K562 (cell line): ENCODE measurements at regions not wholly inside any gene's neighbourhood (a gene's known extent, or its start where the extent isn't known, plus 50 kb on each side); places are given as distances from the start of the nearest gene placed in this dataset.

Experiments
- ATAC-seq: fragments of 200-7000 bp; cut with Tn5 transposase; 3 replicates; pipeline ENCODE4 v1.9.1; 2020; ENCODE audit warnings: moderate library complexity
- BruUV-seq: library from RNA; stranded (reverse); fragments of 400-500 nt; replicated peaks from 2 replicates; lab custom pipeline; 2021; lab: Mats Ljungman, UMichigan
- CTCF ChIA-PET: fragments of 300-600 bp; formaldehyde crosslinking; extraction: SDS; loops from one replicate; lab custom pipeline; 2021; ENCODE audit warnings: low intra/inter-chr PET ratio; lab: Yijun Ruan, JAX
- POLR2A ChIA-PET: fragments of 300-600, 350-650 bp; sonication (Branson Sonifier 250); formaldehyde crosslinking; extraction: SDS; loops from one replicate; lab custom pipeline; 2021; ENCODE audit warnings: antibody characterized with exemption, inconsistent platforms; lab: Yijun Ruan, JAX
- DNase-seq, 4 experiments: peaks; one replicate each; pipeline versions ENCODE4 v3.0.0 to v3.0.0-alpha.2; 2011 to 2018; ENCODE audit warnings: low spot score in 3 of 4, mixed read lengths in 3 of 4; ENCODE audit errors: extremely low read depth in 1 of 4
- FAIRE-seq: peaks from 2 replicates; lab custom pipeline; 2011; peaks lifted over from hg19 to GRCh38; lab: Jason Lieb, UNC
- H2AFZ ChIP-seq: 2 replicates; pipeline ENCODE4 v1.6.0; 2011; ENCODE audit warnings: low read depth, low read length, control low read depth, inconsistent platforms
- H3K27ac ChIP-seq: fragments of 200-600 bp; 3 replicates; pipeline ENCODE4 v1.8.0; 2011; ENCODE audit warnings: low read depth, mild to moderate bottlenecking, control low read depth, inconsistent platforms, low read length, moderate library complexity, mixed read lengths; ENCODE audit errors: extremely low read depth
- H3K27me3 ChIP-seq, 2 experiments: fragments of 300-600 bp in 1 of 2; 2 replicates in 1 of 2; 3 replicates in 1 of 2; pipeline versions ENCODE4 v1.6.0 to v1.8.0; 2011; ENCODE audit warnings: inconsistent platforms in 2 of 2, low read length in 2 of 2, mild to moderate bottlenecking in 1 of 2, mixed read lengths in 1 of 2, moderate library complexity in 1 of 2; ENCODE audit not compliant: control insufficient read depth in 2 of 2, insufficient read depth in 2 of 2
- H3K36me3 ChIP-seq: fragments of 300-600 bp; 3 replicates; pipeline ENCODE4 v1.8.0; 2011; ENCODE audit warnings: mild to moderate bottlenecking, low read length, inconsistent platforms; ENCODE audit not compliant: control insufficient read depth, insufficient read depth
- H3K4me1 ChIP-seq, 2 experiments: fragments of 200-600 bp in 1 of 2; replicated peaks in 1 of 2; 2 replicates in 1 of 2; 3 replicates in 1 of 2; pipeline versions ENCODE4 v1.5.1 to v1.8.0; 2011; ENCODE audit warnings: inconsistent platforms in 2 of 2, low read length in 2 of 2, mild to moderate bottlenecking in 1 of 2, mixed read lengths in 1 of 2, moderate library complexity in 1 of 2; ENCODE audit not compliant: control insufficient read depth in 2 of 2, insufficient read depth in 2 of 2
- H3K4me2 ChIP-seq: 2 replicates; pipeline ENCODE4 v1.6.1; 2011; ENCODE audit warnings: low read length, control low read depth, inconsistent platforms, mixed read lengths; ENCODE audit not compliant: insufficient read depth
- H3K4me3 ChIP-seq: fragments of 200-600 bp; sonication (generic), shearing (Covaris generic); 2 replicates; pipeline ENCODE4 v1.5.1; 2016; ENCODE audit warnings: control low read depth, inconsistent platforms
- H3K79me2 ChIP-seq: fragments of 200-600 bp; 3 replicates; pipeline ENCODE4 v1.8.0; 2011; ENCODE audit warnings: low read length, inconsistent platforms; ENCODE audit not compliant: control insufficient read depth, insufficient read depth
- H3K9ac ChIP-seq, 2 experiments: 2 replicates each; pipeline versions ENCODE4 v1.6.0 to v1.6.1; 2011; ENCODE audit warnings: low read depth in 2 of 2, low read length in 2 of 2, control low read depth in 1 of 2, inconsistent platforms in 1 of 2, mild to moderate bottlenecking in 1 of 2, mixed read lengths in 1 of 2; ENCODE audit not compliant: insufficient read depth in 1 of 2
- H3K9me1 ChIP-seq: one replicate; pipeline ENCODE4 v1.6.0; 2011; ENCODE audit warnings: inconsistent platforms, mild to moderate bottlenecking, low read length, moderate library complexity; ENCODE audit not compliant: control insufficient read depth, insufficient read depth
- H3K9me3 ChIP-seq: replicated peaks from 2 replicates; pipeline ENCODE4 v1.5.1; 2011; ENCODE audit warnings: low read depth, low read length, inconsistent platforms; ENCODE audit not compliant: control insufficient read depth, insufficient read depth
- H4K20me1 ChIP-seq: replicated peaks from 2 replicates; pipeline ENCODE4 v1.6.1; 2011; ENCODE audit warnings: low read length, inconsistent platforms, mixed read lengths; ENCODE audit not compliant: control insufficient read depth, insufficient read depth
- CREB1 ChIP-seq, 2 experiments: sonication (generic) in 1 of 2; formaldehyde crosslinking in 1 of 2; IDR thresholded peaks; 2 replicates each; pipeline versions ENCODE4 v1.6.1 to v1.8.0; 2012 to 2022; ENCODE audit warnings: inconsistent platforms in 1 of 2, mild to moderate bottlenecking in 1 of 2, missing genetic modification reagents in 1 of 2, moderate library complexity in 1 of 2
- FOXO4 ChIP-seq: fragments of 450-650 bp; formaldehyde crosslinking; IDR thresholded peaks from 2 replicates; pipeline ENCODE4 v1.4.0; 2020; ENCODE audit warnings: mild to moderate bottlenecking, moderate library complexity
- HDAC2 ChIP-seq: fragments of 450-650 bp; IDR thresholded peaks from 2 replicates; pipeline ENCODE4 v1.6.1; 2016; ENCODE audit warnings: mild to moderate bottlenecking
- KDM5B ChIP-seq: fragments of 200-600 bp; sonication (generic); IDR thresholded peaks from 2 replicates; pipeline ENCODE4 v1.6.1; 2012; ENCODE audit warnings: low read depth, mild to moderate bottlenecking, moderate library complexity, low read length, control low read depth, inconsistent platforms; ENCODE audit not compliant: insufficient replicate concordance
- MCM3 ChIP-seq: fragments of 450-650 bp; IDR thresholded peaks from 2 replicates; pipeline ENCODE4 v1.6.1; 2016
- SP2 ChIP-seq: IDR thresholded peaks from 2 replicates; pipeline ENCODE4 v1.6.1; 2011; ENCODE audit warnings: mild to moderate bottlenecking, low read depth, low read length, moderate library complexity; ENCODE audit not compliant: poor library complexity, severe bottlenecking; ENCODE audit errors: extremely low read depth
- SRSF9 ChIP-seq: fragments of 200-400 bp; formaldehyde crosslinking; IDR thresholded peaks from 2 replicates; pipeline ENCODE4 v1.6.1; 2017; ENCODE audit warnings: low read depth, low read length, borderline replicate concordance
- ZNF133 ChIP-seq: fragments of 250-450 bp; sonication (Bioruptor Pico); IDR thresholded peaks from 2 replicates; pipeline ENCODE4 v1.4.0; 2020; ENCODE audit warnings: mild to moderate bottlenecking
- whole genome bisulfite sequencing: fragments of 100-300 bp; shearing (Covaris generic); methylation state at CpG from one replicate; pipeline ENCODE4 v1.1.6; 2016; ENCODE audit warnings: low coverage, mixed read lengths; ENCODE audit not compliant: insufficient coverage; ENCODE audit errors: missing lambda C conversion rate; 5-methylcytosine and 5-hydroxymethylcytosine counted together
- in situ Hi-C: fragments of 300-500 bp; cut with MboI; formaldehyde crosslinking; loops from 4 replicates; pipeline ENCODE4 v1.15.0; 2018; ENCODE audit warnings: inconsistent platforms, mixed read lengths
- intact Hi-C: fragments of 100-400 bp; cut with micrococcal nuclease; formaldehyde crosslinking; loops from 2 replicates; pipeline ENCODE4 v1.14.2; 2022

GRCh38 chr5:64077589-64077988, 88.1 kb upstream of the RNF180 start:
- BruUV-seq = no TSS peak
- H3K27me3 ChIP-seq = no peaks in the 10 kb centered on the region

More at GRCh38 chr5:64077589-64077988, 88.1 kb upstream of the RNF180 start:
- Histone ChIP-seq H3K79me2 (no peaks in the 10 kb centered on the region), H3K36me3 (no peaks in the 10 kb centered on the region), H3K4me1 (no peaks in the 10 kb centered on the region), H4K20me1 (no peaks in the 10 kb centered on the region), H3K9me3 (no peaks in the 10 kb centered on the region), H3K27ac (no peak overlapping the region), H3K4me2 (no peak overlapping the region), H3K9ac (no peak overlapping the region), H3K4me3 (no peak overlapping the region), H2AFZ (no peak overlapping the region), H3K9me1 (no peaks in the 10 kb centered on the region)
- ATAC-seq (no peak), FAIRE-seq (no peak), DNase-seq (no peak)
- intact Hi-C loops = loop anchor here (10.0 kb wide), 1 partner anchor 537 kb away; no protein-coding TSS in a partner anchor
- TF ChIP-seq MCM3 (no peak), FOXO4 (CRISPR knock-in tag) (no peak), KDM5B (no peak), SP2 (no peak), SRSF9 (no peak), ZNF133 (CRISPR knock-in tag) (no peak), CREB1 (IDR thresholded peaks at IDR 0.05) (no peak), CREB1 (CRISPR knock-in tag; IDR thresholded peaks at IDR 0.05) (no peak), HDAC2 (no peak)
- POLR2A ChIA-PET = no interaction called here
- CTCF ChIA-PET = interaction anchor here (0.6 kb wide), 1 partner anchor 599 kb away, joined by 4 read pairs; no protein-coding TSS in a partner anchor
- WGBS = 0% methylated on average over 8 of the region's 8 CpGs
- in situ Hi-C loops = no loop called here
